Peyer's patch (tissue), 4 donors: ENCODE measurements at regions not wholly inside any gene's neighbourhood (a gene's known extent, or its start where the extent isn't known, plus 50 kb on each side); places are given as distances from the start of the nearest gene placed in this dataset.

Experiments
- DNase-seq, 3 donors: peaks; one replicate each; pipeline ENCODE4 v3.0.0-alpha.2; 2017 to 2019
- H3K27ac ChIP-seq, 4 donors: fragments of 200-600 bp; sonication (generic); one replicate each; pipeline ENCODE4 v1.5.1; 2016 to 2019
- H3K27me3 ChIP-seq, 2 donors: fragments of 200-600 bp; sonication (generic); one replicate each; pipeline ENCODE4 v1.5.1; 2019
- H3K36me3 ChIP-seq, 3 donors: fragments of 200-600 bp; sonication (generic); one replicate each; pipeline ENCODE4 v1.5.1; 2016 to 2019
- H3K4me1 ChIP-seq, 4 donors: fragments of 200-600 bp; sonication (generic); one replicate each; pipeline ENCODE4 v1.5.1; 2016 to 2019
- H3K4me3 ChIP-seq, 4 donors: fragments of 200-600 bp; sonication (generic); 1 replicate in 3 of 4; 2 replicates in 1 of 4; pipeline ENCODE4 v1.5.1; 2016 to 2019; ENCODE audit warnings: mild to moderate bottlenecking in 1 of 4
- H3K9me3 ChIP-seq, 4 donors: fragments of 200-600 bp; sonication (generic); one replicate each; pipeline ENCODE4 v1.5.1; 2016 to 2019; ENCODE audit warnings: mild to moderate bottlenecking in 1 of 4
- CTCF ChIP-seq, 6 experiments: fragments of 450-650 bp in 4 of 6; fragments of 200-600 bp in 2 of 6; sonication (generic) in 1 of 6; IDR thresholded peaks; one replicate each; pipeline ENCODE4 v1.5.1; 2017 to 2019; ENCODE audit warnings: antibody characterized with exemption in 6 of 6, mild to moderate bottlenecking in 3 of 6, moderate library complexity in 1 of 6
- POLR2A ChIP-seq, 2 donors: fragments of 450-650 bp; IDR thresholded peaks; one replicate each; pipeline ENCODE4 v1.5.1; 2017; ENCODE audit warnings: antibody characterized with exemption in 2 of 2, mild to moderate bottlenecking in 2 of 2, moderate library complexity in 2 of 2

GRCh38 chr5:89417515-89417914 is 534.5 kb upstream of the MEF2C start:
- H3K27ac ChIP-seq: no peak overlapping the region

GRCh38 chr5:89411891-89412290 is 528.9 kb upstream of the MEF2C start:
- TF ChIP-seq POLR2A (IDR thresholded peaks at IDR 0.05) (no peak), CTCF (IDR thresholded peaks at IDR 0.05) (no peak)
- Histone ChIP-seq H3K4me1 (no peaks in the 10 kb centered on the region), H3K27me3 (no peaks in the 10 kb centered on the region), H3K36me3 (no peaks in the 10 kb centered on the region), H3K27ac (no peak overlapping the region), H3K4me3 (no peak overlapping the region), H3K9me3 (no peaks in the 10 kb centered on the region)
- no peak for DNase-seq

More at GRCh38 chr5:89417515-89417914, 534.5 kb upstream of the MEF2C start:
- Histone ChIP-seq H3K4me3 (no peak overlapping the region), H3K27me3 (no peaks in the 10 kb centered on the region), H3K36me3 (no peaks in the 10 kb centered on the region), H3K4me1 (no peaks in the 10 kb centered on the region), H3K9me3 (peaks cover 0 to 3% (median 0%) of the 10 kb centered on the region in 4 donors)
- no peak for TF ChIP-seq CTCF (IDR thresholded peaks at IDR 0.05)
- TF ChIP-seq POLR2A (IDR thresholded peaks at IDR 0.05): no peak
- DNase-seq: no peak

GRCh38 chr5:89407054-89407453 is 524.1 kb upstream of the MEF2C start:
- no peak for DNase-seq
- Histone ChIP-seq H3K27ac (no peak overlapping the region), H3K4me3 (no peak overlapping the region), H3K9me3 (no peaks in the 10 kb centered on the region), H3K27me3 (no peaks in the 10 kb centered on the region), H3K4me1 (no peaks in the 10 kb centered on the region), H3K36me3 (no peaks in the 10 kb centered on the region)
- no peak for TF ChIP-seq CTCF (IDR thresholded peaks at IDR 0.05)
- TF ChIP-seq POLR2A (IDR thresholded peaks at IDR 0.05): no peak

GRCh38 chr5:89401659-89402058 is 518.7 kb upstream of the MEF2C start:
- no peaks in the 10 kb centered on the region for H3K9me3 ChIP-seq
- H3K36me3 ChIP-seq: no peaks in the 10 kb centered on the region
- no peak for TF ChIP-seq CTCF (IDR thresholded peaks at IDR 0.05)
- no peak for TF ChIP-seq POLR2A (IDR thresholded peaks at IDR 0.05)
- H3K4me1 ChIP-seq: no peaks in the 10 kb centered on the region
- H3K27me3 ChIP-seq: no peaks in the 10 kb centered on the region
- no peak overlapping the region for H3K27ac ChIP-seq
- H3K4me3 ChIP-seq: no peak overlapping the region
- no peak for DNase-seq

- H3K4me3 ChIP-seq: no peak overlapping the region
- TF ChIP-seq CTCF (IDR thresholded peaks at IDR 0.05): no peak
- no peak for TF ChIP-seq POLR2A (IDR thresholded peaks at IDR 0.05)
- no peak for DNase-seq
Measured at GRCh38 chr5:89401012-89401411, 518.0 kb upstream of the MEF2C start.

GRCh38 chr5:89399548-89399947 is 516.6 kb upstream of the MEF2C start:
- Histone ChIP-seq H3K9me3 (no peaks in the 10 kb centered on the region), H3K27me3 (no peaks in the 10 kb centered on the region), H3K27ac (no peak overlapping the region), H3K4me1 (no peaks in the 10 kb centered on the region), H3K4me3 (no peak overlapping the region), H3K36me3 (no peaks in the 10 kb centered on the region)
- no peak for TF ChIP-seq POLR2A (IDR thresholded peaks at IDR 0.05)
- TF ChIP-seq CTCF (IDR thresholded peaks at IDR 0.05): no peak
- no peak for DNase-seq

More at GRCh38 chr5:89401012-89401411, 518.0 kb upstream of the MEF2C start:
- H3K27ac ChIP-seq: no peak overlapping the region
- H3K4me1 ChIP-seq: no peaks in the 10 kb centered on the region
- no peaks in the 10 kb centered on the region for H3K36me3 ChIP-seq
- H3K27me3 ChIP-seq: no peaks in the 10 kb centered on the region
- no peaks in the 10 kb centered on the region for H3K9me3 ChIP-seq
